Stomach smooth muscle (tissue), 2 donors: ENCODE measurements at regions not wholly inside any gene's neighbourhood (a gene's known extent, or its start where the extent isn't known, plus 50 kb on each side); places are given as distances from the start of the nearest gene placed in this dataset.
"Not testable (repeated sequence)": the region's sequence is repeated elsewhere in the genome, so short reads cannot be mapped to it uniquely, and the experiment has no call there.

Source experiments
- H3K27ac ChIP-seq: one replicate; pipeline ENCODE4 v1.7.0; 2013; ENCODE audit warnings: mild to moderate bottlenecking, low read length, inconsistent platforms
- H3K27me3 ChIP-seq, 2 donors: one replicate each; pipeline ENCODE4 v1.7.0; 2013; ENCODE audit warnings: low read length in 2 of 2; ENCODE audit not compliant: insufficient read depth in 2 of 2, control insufficient read depth in 1 of 2
- H3K36me3 ChIP-seq, 2 donors: one replicate each; pipeline ENCODE4 v1.7.0; 2013; ENCODE audit warnings: low read length in 2 of 2; ENCODE audit not compliant: control insufficient read depth in 2 of 2, insufficient read depth in 2 of 2
- H3K4me1 ChIP-seq: one replicate; pipeline ENCODE4 v1.7.0; 2013; ENCODE audit warnings: low read length; ENCODE audit not compliant: control insufficient read depth, insufficient read depth
- H3K4me3 ChIP-seq, 2 donors: one replicate each; pipeline ENCODE4 v1.7.0; 2013; ENCODE audit warnings: low read length in 2 of 2
- H3K9ac ChIP-seq, 2 donors: one replicate each; pipeline ENCODE4 v1.7.0; 2013; ENCODE audit warnings: low read length in 2 of 2, mild to moderate bottlenecking in 1 of 2
- H3K9me3 ChIP-seq, 2 donors: one replicate each; pipeline ENCODE4 v1.7.0; 2013; ENCODE audit warnings: low read length in 2 of 2; ENCODE audit not compliant: control insufficient read depth in 2 of 2
- donor health status: healthy.
- donor health status: Pancreatic carcinoma.

GRCh38 chr7:42726066-42726785, 185.6 kb downstream of the C7orf25 start:
- H3K4me3 ChIP-seq, result no peak overlapping the region
- H3K27me3 ChIP-seq, result no peaks in the 10 kb centered on the region
- no peaks in the 10 kb centered on the region for H3K36me3 ChIP-seq
- H3K9ac ChIP-seq, result no peak overlapping the region
- H3K27ac ChIP-seq, result no peak overlapping the region
- peaks cover under 1% of the 10 kb centered on the region for H3K4me1 ChIP-seq
- no peaks in the 10 kb centered on the region for H3K9me3 ChIP-seq

- Histone ChIP-seq H3K9me3 (no peaks in the 10 kb centered on the region), H3K27ac (no peak overlapping the region), H3K4me1 (peaks cover 8% of the 10 kb centered on the region), H3K4me3 (no peak overlapping the region), H3K36me3 (no peaks in the 10 kb centered on the region), H3K27me3 (no peaks in the 10 kb centered on the region), H3K9ac (no peak overlapping the region)
Measured at GRCh38 chr7:42722716-42723115, 189.2 kb downstream of the C7orf25 start.

GRCh38 chr7:42722198-42722597, 189.7 kb downstream of the C7orf25 start:
- Histone ChIP-seq H3K36me3 (no peaks in the 10 kb centered on the region), H3K27ac (no peak overlapping the region), H3K9ac (no peak overlapping the region), H3K27me3 (no peaks in the 10 kb centered on the region), H3K9me3 (no peaks in the 10 kb centered on the region), H3K4me3 (no peak overlapping the region), H3K4me1 (peaks cover 8% of the 10 kb centered on the region)

- H3K9me3 ChIP-seq, result no peaks in the 10 kb centered on the region
- no peaks in the 10 kb centered on the region for H3K27me3 ChIP-seq
- H3K4me3 ChIP-seq, result no peak overlapping the region
- H3K4me1 ChIP-seq, result peaks cover 8% of the 10 kb centered on the region
- no peaks in the 10 kb centered on the region for H3K36me3 ChIP-seq
- no peak overlapping the region for H3K9ac ChIP-seq
- H3K27ac ChIP-seq, result no peak overlapping the region
Measured at GRCh38 chr7:42720991-42721796, 190.7 kb downstream of the C7orf25 start.

GRCh38 chr7:42720012-42720411, 191.9 kb downstream of the C7orf25 start:
- H3K9me3 ChIP-seq, result no peaks in the 10 kb centered on the region
- no peak overlapping the region for H3K4me3 ChIP-seq
- H3K9ac ChIP-seq, result no peak overlapping the region
- H3K27ac ChIP-seq, result no peak overlapping the region
- peaks cover 8% of the 10 kb centered on the region for H3K4me1 ChIP-seq
- H3K36me3 ChIP-seq, result no peaks in the 10 kb centered on the region
- H3K27me3 ChIP-seq, result no peaks in the 10 kb centered on the region

GRCh38 chr7:42718466-42718865, 193.4 kb downstream of the C7orf25 start:
- H3K4me1 ChIP-seq, H3K27me3 ChIP-seq, H3K27ac ChIP-seq, H3K36me3 ChIP-seq, H3K9me3 ChIP-seq, H3K4me3 ChIP-seq, H3K9ac ChIP-seq: not testable (repeated sequence)

GRCh38 chr7:42714356-42714755, 197.5 kb downstream of the C7orf25 start:
- Histone ChIP-seq H3K27ac (no peak overlapping the region), H3K4me3 (no peak overlapping the region), H3K9me3 (no peaks in the 10 kb centered on the region), H3K27me3 (no peaks in the 10 kb centered on the region), H3K4me1 (no peaks in the 10 kb centered on the region), H3K9ac (no peak overlapping the region), H3K36me3 (no peaks in the 10 kb centered on the region)

- no peak overlapping the region for H3K4me3 ChIP-seq
- H3K36me3 ChIP-seq, result no peaks in the 10 kb centered on the region
- H3K27me3 ChIP-seq, result no peaks in the 10 kb centered on the region
- H3K27ac ChIP-seq, result no peak overlapping the region
- H3K9me3 ChIP-seq, result no peaks in the 10 kb centered on the region
- H3K4me1 ChIP-seq, result no peaks in the 10 kb centered on the region
- H3K9ac ChIP-seq, result no peak overlapping the region
Measured at GRCh38 chr7:42709284-42709683, 202.6 kb downstream of the C7orf25 start.

- H3K9ac ChIP-seq, result no peak overlapping the region
- H3K36me3 ChIP-seq, result no peaks in the 10 kb centered on the region
- no peaks in the 10 kb centered on the region for H3K9me3 ChIP-seq
- H3K4me3 ChIP-seq, result no peak overlapping the region
- peaks cover 8% of the 10 kb centered on the region for H3K4me1 ChIP-seq
- H3K27me3 ChIP-seq, result no peaks in the 10 kb centered on the region
- H3K27ac ChIP-seq, result no peak overlapping the region
Measured at GRCh38 chr7:42704710-42705109, 207.2 kb downstream of the C7orf25 start.

- no peak overlapping the region for H3K9ac ChIP-seq
- no peaks in the 10 kb centered on the region for H3K36me3 ChIP-seq
- no peaks in the 10 kb centered on the region for H3K9me3 ChIP-seq
- no peak overlapping the region for H3K27ac ChIP-seq
- H3K4me1 ChIP-seq, result peaks cover 15% of the 10 kb centered on the region
- H3K4me3 ChIP-seq, result no peak overlapping the region
- no peaks in the 10 kb centered on the region for H3K27me3 ChIP-seq
Measured at GRCh38 chr7:42702647-42703046, 209.2 kb downstream of the C7orf25 start.
